ENCODE measurements at regions not wholly inside any gene's neighbourhood (a gene's known extent, or its start where the extent isn't known, plus 50 kb on each side); places are given as distances from the start of the nearest gene placed in this dataset.

DNA sequence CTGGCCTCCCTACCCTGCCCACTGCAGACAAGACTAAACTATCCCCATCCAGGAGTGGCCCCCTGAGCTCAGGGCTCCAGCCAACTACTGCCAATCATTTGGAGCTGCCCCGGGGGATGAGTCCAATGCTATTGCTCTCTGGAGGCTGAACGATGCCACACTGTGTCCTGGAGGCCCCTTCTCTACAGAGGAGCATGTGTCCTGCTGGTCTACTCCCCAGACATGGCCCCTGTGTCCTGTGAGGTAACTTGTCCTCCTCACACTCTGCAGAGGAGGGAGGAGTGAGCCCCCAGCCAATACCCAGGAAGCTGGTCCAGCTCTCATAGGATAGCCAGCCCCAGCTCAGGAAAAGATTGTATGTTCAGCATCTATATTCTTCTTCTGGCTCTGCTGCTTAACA, 159.1 kb upstream of the GPR12 start:
- TF ChIP-seq, protein P1, sequence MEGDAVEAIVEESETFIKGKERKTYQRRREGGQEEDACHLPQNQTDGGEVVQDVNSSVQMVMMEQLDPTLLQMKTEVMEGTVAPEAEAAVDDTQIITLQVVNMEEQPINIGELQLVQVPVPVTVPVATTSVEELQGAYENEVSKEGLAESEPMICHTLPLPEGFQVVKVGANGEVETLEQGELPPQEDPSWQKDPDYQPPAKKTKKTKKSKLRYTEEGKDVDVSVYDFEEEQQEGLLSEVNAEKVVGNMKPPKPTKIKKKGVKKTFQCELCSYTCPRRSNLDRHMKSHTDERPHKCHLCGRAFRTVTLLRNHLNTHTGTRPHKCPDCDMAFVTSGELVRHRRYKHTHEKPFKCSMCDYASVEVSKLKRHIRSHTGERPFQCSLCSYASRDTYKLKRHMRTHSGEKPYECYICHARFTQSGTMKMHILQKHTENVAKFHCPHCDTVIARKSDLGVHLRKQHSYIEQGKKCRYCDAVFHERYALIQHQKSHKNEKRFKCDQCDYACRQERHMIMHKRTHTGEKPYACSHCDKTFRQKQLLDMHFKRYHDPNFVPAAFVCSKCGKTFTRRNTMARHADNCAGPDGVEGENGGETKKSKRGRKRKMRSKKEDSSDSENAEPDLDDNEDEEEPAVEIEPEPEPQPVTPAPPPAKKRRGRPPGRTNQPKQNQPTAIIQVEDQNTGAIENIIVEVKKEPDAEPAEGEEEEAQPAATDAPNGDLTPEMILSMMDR (IDR thresholded peaks at IDR 0.05; ENCODE audit: extremely low read depth, missing control alignments), result no peak

DNA sequence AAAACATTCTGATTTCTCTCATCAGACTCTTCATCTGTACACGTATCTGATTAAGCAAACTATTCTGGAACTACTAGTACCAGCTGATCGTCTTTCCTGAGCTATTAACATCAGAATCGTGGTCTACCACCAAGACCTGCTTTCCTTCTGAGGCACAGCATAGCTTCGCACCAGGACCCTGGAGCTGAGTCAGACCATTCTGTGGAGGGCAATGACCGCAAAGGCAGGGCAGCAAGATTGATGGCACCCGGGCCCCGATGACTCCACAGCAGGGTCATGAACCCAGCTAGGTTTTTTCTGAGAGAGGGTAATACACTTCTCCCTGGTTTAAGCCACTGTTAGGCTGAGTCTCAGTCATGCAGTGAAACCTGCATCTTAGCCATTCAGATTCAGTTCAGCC, 158.7 kb upstream of the GPR12 start:
- DNase-seq (ENCODE audit: low spot score), result no peak
- TF ChIP-seq, protein P1 (IDR thresholded peaks at IDR 0.05; ENCODE audit: extremely low read depth, missing control alignments), result no peak

More for the DNA sequence above, 159.1 kb upstream of the GPR12 start:
- DNase-seq (ENCODE audit: low spot score), result no peak

DNA sequence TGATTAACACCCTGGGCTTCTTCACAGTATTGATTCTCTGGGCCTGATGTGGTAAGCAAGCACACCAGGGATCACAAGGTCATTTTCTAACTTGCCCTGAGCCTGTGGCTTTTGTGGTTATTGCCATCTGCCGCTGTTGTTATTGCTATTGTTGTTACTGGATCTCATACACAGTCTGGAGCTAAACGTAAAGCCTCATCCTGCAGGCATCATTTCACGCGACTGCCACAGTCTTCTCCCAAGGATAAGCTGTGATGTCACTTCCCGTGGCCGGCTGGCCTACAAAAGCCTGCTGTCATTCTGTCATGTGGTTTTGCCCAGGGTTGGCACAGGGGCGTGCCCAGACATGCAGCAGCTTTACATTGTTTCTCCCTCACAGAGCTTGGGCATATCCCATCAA, 154.0 kb upstream of the GPR12 start:
- TF ChIP-seq, protein P1 (IDR thresholded peaks at IDR 0.05; ENCODE audit: extremely low read depth, missing control alignments), result no peak
- no peak for DNase-seq (ENCODE audit: low spot score)

DNA sequence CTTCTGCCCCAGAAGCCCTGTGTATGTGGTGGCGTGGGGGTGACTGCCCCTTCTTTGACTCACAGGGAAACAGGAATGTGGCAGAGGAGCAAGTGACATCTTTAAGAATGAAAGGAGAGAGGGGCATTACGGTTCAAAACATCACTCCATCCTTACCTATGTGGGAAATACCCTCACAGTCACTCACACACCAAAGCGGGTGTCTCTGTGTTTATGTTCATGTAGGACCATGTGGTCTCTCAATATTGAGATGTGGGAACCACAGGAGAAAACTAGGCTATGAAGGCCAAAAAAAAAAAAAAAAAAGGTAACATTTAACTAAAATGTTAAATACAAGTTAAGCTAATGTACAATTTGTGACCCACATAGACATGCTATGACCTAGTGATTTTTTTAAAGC, 153.6 kb upstream of the GPR12 start:
- TF ChIP-seq, protein P1 (IDR thresholded peaks at IDR 0.05; ENCODE audit: extremely low read depth, missing control alignments), result no peak
- DNase-seq (ENCODE audit: low spot score), result no peak

DNA sequence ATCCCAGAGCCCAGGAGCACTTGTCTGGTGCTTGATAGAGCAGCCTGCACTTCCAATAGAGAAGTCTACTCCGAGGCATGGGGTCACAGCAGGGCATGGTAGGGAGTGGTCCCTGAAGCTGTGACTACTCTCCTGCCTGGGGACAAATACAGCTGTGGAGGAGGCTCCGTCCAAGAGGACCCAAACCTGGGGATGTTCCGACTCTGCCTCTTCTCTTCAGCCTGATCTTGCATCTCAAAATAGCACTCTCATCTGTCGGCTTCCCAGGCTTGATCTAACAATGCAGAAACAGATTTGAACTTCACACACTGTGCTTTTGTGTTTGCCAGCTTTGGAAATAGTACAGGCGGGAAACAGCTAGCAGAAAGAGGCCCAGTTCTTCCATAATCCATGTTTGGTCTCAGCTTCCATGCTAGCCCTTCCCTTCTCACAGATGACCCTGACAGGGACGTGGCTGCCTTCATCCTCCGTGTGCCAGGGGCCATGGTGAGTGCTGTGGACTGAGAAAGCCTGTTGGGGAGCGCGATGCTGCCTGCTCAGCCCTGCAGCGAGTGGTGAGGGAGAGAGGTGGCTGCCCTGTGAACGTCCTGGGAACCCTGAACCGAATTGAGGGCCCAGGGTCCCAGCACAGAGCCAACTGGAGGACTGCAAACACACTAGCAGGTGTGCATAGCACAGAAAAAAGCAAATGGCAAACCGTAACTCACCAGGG, 150.3 kb upstream of the GPR12 start:
- TF ChIP-seq, protein P1 (IDR thresholded peaks at IDR 0.05; ENCODE audit: extremely low read depth, missing control alignments), result no peak
- no peak for DNase-seq (ENCODE audit: low spot score)

DNA sequence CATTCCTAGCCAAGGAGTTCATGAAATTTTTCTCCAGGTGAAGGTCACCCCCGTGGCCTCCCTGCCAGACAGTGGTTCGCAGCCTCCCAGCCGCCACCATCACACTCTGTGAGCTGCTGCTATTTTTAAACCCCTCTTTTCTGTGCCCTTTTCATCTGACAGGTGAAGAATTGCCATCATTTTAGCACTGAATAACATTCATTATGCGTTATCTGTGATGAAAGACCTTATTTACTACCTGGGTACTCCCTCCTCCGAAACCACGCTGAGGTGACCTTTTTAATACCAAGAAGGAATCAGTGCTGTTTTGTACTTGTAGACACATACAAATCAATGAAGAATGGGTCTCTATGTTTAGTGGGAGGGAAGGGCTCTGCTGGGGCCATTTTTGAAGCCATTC, 148.9 kb upstream of the GPR12 start:
- DNase-seq (ENCODE audit: low spot score), result no peak
- TF ChIP-seq, protein P1 (IDR thresholded peaks at IDR 0.05; ENCODE audit: extremely low read depth, missing control alignments), result no peak

DNA sequence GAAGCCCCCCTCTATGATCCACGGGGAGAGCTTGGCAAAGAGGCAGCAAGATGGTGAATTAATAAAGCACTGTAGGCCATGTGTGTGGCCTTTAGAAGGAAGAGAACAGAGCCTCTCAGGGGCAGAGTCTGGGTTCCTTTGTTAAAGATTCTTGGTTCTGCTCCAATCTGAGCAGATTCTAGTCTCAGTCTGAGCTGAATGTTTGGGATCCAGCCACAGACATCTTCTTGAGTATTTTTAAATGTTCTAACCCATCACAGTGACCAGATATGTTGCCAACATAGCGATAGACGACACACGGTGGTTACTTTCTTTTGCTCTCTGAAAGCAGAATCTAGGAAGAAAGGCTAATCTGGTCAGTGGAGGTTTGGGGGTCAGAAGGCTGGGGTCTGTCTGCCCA, 147.5 kb upstream of the GPR12 start:
- TF ChIP-seq, protein P1 (IDR thresholded peaks at IDR 0.05; ENCODE audit: extremely low read depth, missing control alignments), result no peak
- no peak for DNase-seq (ENCODE audit: low spot score)

Measured in GM20000 (cell line).